WERI-Rb-1 (cell line): ENCODE measurements at regions not wholly inside any gene's neighbourhood (a gene's known extent, or its start where the extent isn't known, plus 50 kb on each side); places are given as distances from the start of the nearest gene placed in this dataset.

Experiments used
- DNase-seq: peaks from one replicate; pipeline ENCODE4 v3.0.0-alpha.2; 2020
- H3K27ac ChIP-seq: fragments of 250-450 bp; sonication (Bioruptor Pico); 2 replicates; pipeline ENCODE4 v1.5.1; 2020; ENCODE audit warnings: mild to moderate bottlenecking, moderate library complexity
- H3K27me3 ChIP-seq: fragments of 250-450 bp; sonication (Bioruptor Pico); 2 replicates; pipeline ENCODE4 v1.5.1; 2021; ENCODE audit warnings: mild to moderate bottlenecking, low read depth, moderate library complexity; ENCODE audit not compliant: insufficient read depth, severe bottlenecking
- H3K36me3 ChIP-seq: fragments of 250-450 bp; sonication (Bioruptor Pico); 2 replicates; pipeline ENCODE4 v1.5.1; 2020; ENCODE audit warnings: mild to moderate bottlenecking, moderate library complexity
- H3K4me3 ChIP-seq: 2 replicates; pipeline ENCODE4 v1.5.1; 2011; ENCODE audit warnings: low read depth, mild to moderate bottlenecking, control low read depth, low read length
- H3K9me3 ChIP-seq: fragments of 250-450 bp; sonication (Bioruptor Pico); 2 replicates; pipeline ENCODE4 v1.5.1; 2021; ENCODE audit warnings: mild to moderate bottlenecking, moderate library complexity; ENCODE audit not compliant: severe bottlenecking
- CTCF ChIP-seq: IDR thresholded peaks from 2 replicates; pipeline ENCODE4 v1.5.1; 2011; ENCODE audit warnings: low read depth, mild to moderate bottlenecking, control low read depth, inconsistent platforms, low read length

GRCh38 chr13:73939603-73940002 lies 194.6 kb downstream of the KLF12 start:
- Histone ChIP-seq H3K4me3 (no peak overlapping the region), H3K9me3 (no peaks in the 10 kb centered on the region), H3K27ac (no peak overlapping the region), H3K36me3 (no peaks in the 10 kb centered on the region; the same call in 1 of the 2 replicates), H3K27me3 (no peaks in the 10 kb centered on the region)
- no peak for TF ChIP-seq CTCF
- no peak for DNase-seq

GRCh38 chr13:73939071-73939380 lies 195.2 kb downstream of the KLF12 start:
- Histone ChIP-seq H3K36me3 (no peaks in the 10 kb centered on the region; the same call in 1 of the 2 replicates), H3K4me3 (no peak overlapping the region), H3K27me3 (no peaks in the 10 kb centered on the region), H3K9me3 (no peaks in the 10 kb centered on the region), H3K27ac (no peak overlapping the region)
- TF ChIP-seq CTCF: no peak
- DNase-seq: no peak

GRCh38 chr13:73938372-73939070 lies 195.7 kb downstream of the KLF12 start:
- H3K4me3 ChIP-seq: no peak overlapping the region
- DNase-seq: no peak
- H3K9me3 ChIP-seq: no peaks in the 10 kb centered on the region
- H3K27me3 ChIP-seq: no peaks in the 10 kb centered on the region
- TF ChIP-seq CTCF: no peak
- H3K36me3 ChIP-seq: no peaks in the 10 kb centered on the region; the same call in 1 of the 2 replicates
- no peak overlapping the region for H3K27ac ChIP-seq

- no peak for TF ChIP-seq CTCF
- DNase-seq: no peak
- no peaks in the 10 kb centered on the region; the same call in 1 of the 2 replicates for H3K36me3 ChIP-seq
- no peak overlapping the region for H3K27ac ChIP-seq
- H3K4me3 ChIP-seq: no peak overlapping the region
- H3K27me3 ChIP-seq: no peaks in the 10 kb centered on the region
- no peaks in the 10 kb centered on the region for H3K9me3 ChIP-seq
Observed at GRCh38 chr13:73937441-73937840, 196.8 kb downstream of the KLF12 start.

GRCh38 chr13:73935991-73936390 lies 198.2 kb downstream of the KLF12 start:
- no peak for DNase-seq
- TF ChIP-seq CTCF: no peak
- Histone ChIP-seq H3K9me3 (no peaks in the 10 kb centered on the region), H3K36me3 (no peaks in the 10 kb centered on the region; the same call in 1 of the 2 replicates), H3K4me3 (no peak overlapping the region), H3K27me3 (no peaks in the 10 kb centered on the region), H3K27ac (no peak overlapping the region)

GRCh38 chr13:73934771-73935170 lies 199.4 kb downstream of the KLF12 start:
- no peak for TF ChIP-seq CTCF
- DNase-seq: no peak
- no peaks in the 10 kb centered on the region; the same call in 1 of the 2 replicates for H3K36me3 ChIP-seq
- H3K27me3 ChIP-seq: no peaks in the 10 kb centered on the region
- no peaks in the 10 kb centered on the region for H3K9me3 ChIP-seq
- no peak overlapping the region for H3K27ac ChIP-seq
- no peak overlapping the region for H3K4me3 ChIP-seq
